GM12892 (cell line): ENCODE measurements at regions not wholly inside any gene's neighbourhood (a gene's known extent, or its start where the extent isn't known, plus 50 kb on each side); places are given as distances from the start of the nearest gene placed in this dataset.

Source experiments
- DNase-seq: peaks from one replicate; pipeline ENCODE4 v3.0.0; 2011; ENCODE audit not compliant: insufficient read length
- FAIRE-seq: peaks from 2 replicates; lab custom pipeline; 2011; peaks lifted over from hg19 to GRCh38; lab: Jason Lieb, UNC
- POLR2A ChIP-seq: IDR thresholded peaks from 2 replicates; pipeline ENCODE4 v1.6.1; 2011; ENCODE audit warnings: low read depth, low read length, control low read depth
- POLR2AphosphoS5 ChIP-seq: IDR thresholded peaks from 2 replicates; pipeline ENCODE4 v1.6.1; 2011; ENCODE audit warnings: low read depth, low read length, control low read depth
- TAF1 ChIP-seq: IDR thresholded peaks from 2 replicates; pipeline ENCODE4 v1.6.1; 2011; ENCODE audit warnings: low read depth, mild to moderate bottlenecking, control low read depth, low read length, borderline replicate concordance

DNA sequence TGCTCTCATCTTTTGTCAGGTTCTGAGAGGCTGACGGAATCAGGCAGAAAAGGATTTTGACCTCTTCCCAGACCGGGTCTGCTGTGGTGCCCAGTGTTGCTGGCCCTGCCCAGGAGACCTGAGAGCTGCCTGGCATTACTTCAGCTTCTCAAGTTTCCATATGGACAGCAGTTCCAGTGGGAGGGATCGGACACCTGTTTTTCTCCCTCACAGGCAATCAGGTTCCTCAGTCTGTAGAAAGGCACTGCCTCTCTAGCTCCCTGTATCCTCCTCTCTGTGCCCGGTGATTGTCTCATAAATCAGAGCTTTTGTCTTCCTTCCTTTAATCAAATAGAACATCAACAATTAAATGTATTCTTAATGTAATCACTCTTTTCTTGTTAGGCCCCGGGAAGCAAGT, 198.7 kb downstream of the SEMA6A start:
- DNase-seq (no peak), FAIRE-seq (no peak)
- TF ChIP-seq POLR2AphosphoS5 (no peak), POLR2A (no peak), TAF1 (no peak)

GRCh38 chr5:116374434-116374852, 200.2 kb downstream of the SEMA6A start:
- TF ChIP-seq POLR2AphosphoS5 (no peak), POLR2A (no peak), TAF1 (no peak)
- FAIRE-seq: no peak
- DNase-seq: no peak

- DNase-seq (no peak), FAIRE-seq (no peak)
- TF ChIP-seq POLR2A: no peak
These were observed 201.6 kb downstream of the SEMA6A start for GRCh38 chr5:116372931-116373597.

DNA sequence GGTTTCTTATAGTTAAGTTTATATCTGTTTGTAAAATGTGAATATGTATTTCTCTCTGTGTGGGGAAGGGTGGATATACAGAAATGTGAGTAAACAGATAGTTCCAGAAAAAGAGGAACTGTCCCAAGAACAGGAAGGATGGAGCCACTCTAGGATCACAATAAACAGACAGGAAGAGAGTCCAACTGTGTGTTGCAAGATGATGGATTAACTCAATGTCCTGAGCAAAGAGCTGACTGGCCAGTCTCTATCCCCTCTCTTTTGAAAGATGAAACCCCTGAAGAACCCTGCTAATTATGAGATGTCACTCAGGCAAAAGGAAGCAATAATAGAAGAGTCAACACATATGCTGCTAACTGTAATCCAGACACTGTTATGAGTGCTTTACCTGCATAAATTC, 202.7 kb downstream of the SEMA6A start:
- TF ChIP-seq POLR2AphosphoS5: no peak
- no peak for TF ChIP-seq TAF1
- TF ChIP-seq POLR2A: no peak
- FAIRE-seq (no peak), DNase-seq (no peak)

GRCh38 chr5:116371431-116371830, 203.2 kb downstream of the SEMA6A start:
- FAIRE-seq: no peak
- TF ChIP-seq TAF1 (no peak), POLR2AphosphoS5 (no peak), POLR2A (no peak)
- DNase-seq: no peak

DNA sequence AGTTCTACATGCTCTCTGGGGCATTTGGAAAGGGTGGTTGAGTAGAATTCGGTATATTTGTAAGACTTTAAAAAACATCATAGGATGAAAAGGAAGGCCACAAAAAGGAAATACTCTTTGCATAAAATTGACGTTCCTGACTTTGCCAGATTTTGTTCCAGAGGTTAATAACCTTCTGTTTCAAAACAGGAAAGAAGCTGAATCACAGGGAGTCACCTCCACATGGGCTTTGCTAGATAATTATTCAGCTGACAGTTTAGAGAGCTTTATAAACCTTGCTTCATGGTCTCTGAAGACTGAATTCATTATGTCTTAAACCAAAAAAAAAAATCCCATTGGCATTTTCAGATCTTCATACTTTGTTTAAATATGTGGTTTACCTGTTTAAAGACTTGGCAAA, 203.7 kb downstream of the SEMA6A start:
- DNase-seq (no peak), FAIRE-seq (no peak)
- TF ChIP-seq TAF1 (no peak), POLR2A (no peak), POLR2AphosphoS5 (no peak)

DNA sequence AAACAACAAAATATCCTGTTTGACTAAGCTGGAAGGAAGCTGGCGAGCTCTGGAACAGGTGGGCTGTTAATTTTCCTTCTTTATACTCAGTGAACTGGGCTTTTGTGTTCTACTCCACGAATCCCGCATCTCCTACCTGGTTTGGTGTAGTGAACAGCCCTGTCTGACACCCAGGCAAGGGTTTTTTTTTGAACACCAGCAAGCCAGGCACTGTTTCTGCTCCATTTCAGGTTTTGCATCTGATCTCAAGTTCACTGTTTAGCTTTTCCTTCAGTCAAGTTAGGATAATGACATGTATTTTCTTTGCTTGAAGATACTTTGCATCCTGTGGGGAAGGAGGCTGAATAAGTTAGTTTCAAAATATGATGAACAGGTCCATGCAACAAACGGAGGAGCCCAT, 204.5 kb downstream of the SEMA6A start:
- TF ChIP-seq TAF1 (no peak), POLR2A (no peak), POLR2AphosphoS5 (no peak)
- FAIRE-seq (no peak), DNase-seq (no peak)

GRCh38 chr5:116365006-116365496, 209.6 kb downstream of the SEMA6A start:
- DNase-seq: no peak
- FAIRE-seq: peak; percentile 89

DNA sequence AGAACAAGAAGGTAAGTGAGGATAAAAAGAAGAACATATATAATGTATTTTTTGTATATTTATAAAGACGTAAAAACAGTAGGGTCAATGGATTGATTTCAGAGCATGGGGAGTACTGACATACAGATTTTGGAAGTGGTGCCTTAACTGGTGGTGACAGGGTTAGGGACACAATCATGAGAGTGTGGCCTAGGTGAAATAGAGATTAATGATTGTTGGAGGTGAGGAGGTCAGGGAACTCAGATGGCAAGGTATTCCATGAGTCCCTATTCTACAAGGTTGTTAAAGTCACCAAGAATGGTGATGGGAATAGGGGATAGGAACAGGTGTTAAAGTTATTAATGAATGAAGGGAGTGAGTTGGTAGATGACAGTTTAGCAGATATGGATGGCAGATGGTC, 210.8 kb downstream of the SEMA6A start:
- DNase-seq: no peak
- no peak for TF ChIP-seq POLR2A
- TF ChIP-seq TAF1: no peak
- no peak for TF ChIP-seq POLR2AphosphoS5
- FAIRE-seq: no peak

More at GRCh38 chr5:116365006-116365496, 209.6 kb downstream of the SEMA6A start:
- TF ChIP-seq POLR2AphosphoS5 (no peak), POLR2A (no peak; the same call in 1 of the 2 replicates), TAF1 (no peak)

DNA sequence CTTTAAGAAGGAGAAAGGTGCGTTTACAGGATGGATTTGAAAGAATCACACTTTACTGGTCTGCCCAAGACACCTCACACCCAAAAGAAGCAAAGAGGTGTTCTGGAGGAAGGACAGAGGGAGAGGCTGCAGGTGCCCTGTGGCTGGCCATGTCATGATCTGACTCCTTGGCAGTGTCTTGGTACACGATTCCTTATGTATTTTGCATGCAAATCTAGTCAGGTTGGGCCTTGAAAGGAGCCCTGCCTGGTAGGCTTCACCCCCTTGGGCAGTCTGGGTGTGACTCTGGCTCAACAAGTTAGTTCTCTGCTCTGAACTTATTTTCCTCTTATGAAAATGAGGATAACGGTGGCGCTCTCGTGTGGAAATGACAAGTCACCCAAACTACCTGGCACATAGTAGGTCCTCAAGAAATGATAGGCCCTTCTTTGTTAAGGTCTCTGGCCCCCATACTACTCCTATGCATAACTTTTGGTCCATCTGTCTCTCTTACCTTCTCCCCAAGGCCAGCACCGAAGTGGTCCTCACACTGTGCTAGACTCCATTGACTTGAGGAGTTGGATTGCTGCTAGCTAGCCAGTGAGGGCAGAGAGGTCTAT, 212.5 kb downstream of the SEMA6A start:
- FAIRE-seq: no peak
- no peak for DNase-seq
- TF ChIP-seq POLR2AphosphoS5: no peak
- TF ChIP-seq POLR2A: no peak
- no peak for TF ChIP-seq TAF1

GRCh38 chr5:116361171-116361967, 213.3 kb downstream of the SEMA6A start:
- DNase-seq (no peak), FAIRE-seq (no peak)
- TF ChIP-seq TAF1 (no peak), POLR2AphosphoS5 (no peak), POLR2A (no peak)
